ENCODE measurements at regions not wholly inside any gene's neighbourhood (a gene's known extent, or its start where the extent isn't known, plus 50 kb on each side); places are given as distances from the start of the nearest gene placed in this dataset.

DNA sequence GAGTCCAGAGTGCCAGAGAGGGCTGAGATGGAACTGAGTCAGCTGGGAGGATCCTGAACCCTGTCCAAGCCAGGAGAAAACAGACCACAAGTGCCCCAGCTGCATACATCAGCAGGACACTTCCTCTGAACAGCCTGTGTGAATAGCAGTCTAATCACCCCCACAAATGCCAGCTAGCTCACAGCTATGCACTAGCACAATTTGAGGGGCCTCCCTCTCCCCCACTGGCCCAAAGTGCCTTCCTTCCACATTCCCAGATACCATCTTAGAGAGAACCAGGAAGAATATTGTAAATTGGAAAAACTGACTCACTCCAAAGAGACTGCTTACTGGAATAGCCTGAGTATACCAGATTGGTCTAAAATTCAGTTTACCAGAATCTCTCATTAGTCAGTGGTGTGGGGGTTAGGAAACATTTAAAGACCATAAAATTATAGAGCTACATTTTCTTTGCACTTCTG is 292.6 kb upstream of the KLF3 start:
- FAIRE-seq = no peak
- intact Hi-C loops (cut with micrococcal nuclease; ENCODE audit: unreplicated experiment) = no loop called here

DNA sequence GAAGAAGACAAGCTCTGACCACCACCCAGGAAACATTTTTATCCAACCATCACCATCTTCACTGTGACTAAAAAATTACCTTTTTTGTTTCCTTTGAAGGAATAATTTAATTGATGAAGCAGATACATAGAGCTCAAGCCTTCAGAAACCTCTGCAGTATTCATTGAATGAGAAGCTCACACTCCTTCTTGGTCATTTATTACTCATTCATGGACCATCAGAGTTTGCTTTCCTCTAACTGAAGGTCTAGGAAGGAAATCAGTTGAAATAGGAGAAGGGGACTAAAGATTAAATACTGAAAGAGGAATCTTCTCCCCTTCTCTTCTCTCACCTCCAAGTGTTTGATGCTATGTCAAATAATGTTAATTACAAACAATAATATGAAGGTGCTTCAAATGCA is 290.6 kb upstream of the KLF3 start:
- POLR2A ChIA-PET = no interaction called here
- H3K36me3 ChIP-seq (replicated peaks in 1 of 2; ENCODE audit: control insufficient read depth in 1 of 2, insufficient read depth in 2 of 2, low read length in 2 of 2) = no peaks in the 10 kb centered on the region
- FAIRE-seq (no peak), ATAC-seq (no peak), DNase-seq (ENCODE audit: low spot score) (no peak)
- in situ Hi-C loops (cut with HindIII; ENCODE audit: extremely low pct_ligation_motif_present, low pct_unique_long_range_greater_than_20kb) (no loop called here), intact Hi-C loops (cut with micrococcal nuclease; ENCODE audit: unreplicated experiment) (no loop called here)
- BruUV-seq (replicated peaks) = no TSS peak
- no peaks in the 10 kb centered on the region for H3K79me2 ChIP-seq (ENCODE audit: insufficient read depth, low read length)
- H2AFZ ChIP-seq (ENCODE audit: low read length) = no peak overlapping the region
- no peak overlapping the region for H3K27ac ChIP-seq (ENCODE audit: extremely low read length, insufficient read depth, low read length)
- H3K4me3 ChIP-seq (replicated peaks in 1 of 3; ENCODE audit: insufficient read depth in 1 of 3, low read depth in 2 of 3, low read length in 3 of 3) = no peak overlapping the region
- H3K27me3 ChIP-seq (ENCODE audit: control insufficient read depth in 1 of 2, insufficient read depth in 2 of 2, low read length in 2 of 2) = no peaks in the 10 kb centered on the region
- H3K4me2 ChIP-seq (ENCODE audit: low read depth, low read length) = no peak overlapping the region
- CTCF ChIA-PET (ENCODE audit: low intra/inter-chr PET ratio, low total read pairs) = no interaction called here
- peaks cover 8% of the 10 kb centered on the region; the same call in 1 of the 2 replicates for H3K9me3 ChIP-seq (ENCODE audit: low read length)
- H3K9ac ChIP-seq (ENCODE audit: insufficient read depth, low read depth, low read length) = no peak overlapping the region
- H3K4me1 ChIP-seq (ENCODE audit: insufficient read depth, low read length) = peaks cover 5% of the 10 kb centered on the region
- no peaks in the 10 kb centered on the region for H4K20me1 ChIP-seq (ENCODE audit: insufficient read depth, low read length)
- TF ChIP-seq TBP (CRISPR knock-in tag; IDR thresholded peaks at IDR 0.05) (no peak), ZFYVE20 (CRISPR knock-in tag; IDR thresholded peaks at IDR 0.05; ENCODE audit: borderline replicate concordance, low read depth) (no peak), RFXANK (CRISPR knock-in tag; IDR thresholded peaks at IDR 0.05) (no peak), HDAC2 (CRISPR knock-in tag; IDR thresholded peaks at IDR 0.05) (no peak), HOXA7 (CRISPR knock-in tag; IDR thresholded peaks at IDR 0.05) (no peak), ZNF333 (CRISPR knock-in tag; IDR thresholded peaks at IDR 0.05; ENCODE audit: borderline replicate concordance) (no peak), ZBTB3 (CRISPR knock-in tag; IDR thresholded peaks at IDR 0.05; ENCODE audit: borderline replicate concordance, low read depth) (no peak), ZNF773 (CRISPR knock-in tag; IDR thresholded peaks at IDR 0.05; ENCODE audit: borderline replicate concordance) (no peak), ZNF143 (CRISPR knock-in tag; IDR thresholded peaks at IDR 0.05) (no peak), ZNF382 (CRISPR knock-in tag; IDR thresholded peaks at IDR 0.05; ENCODE audit: borderline replicate concordance) (no peak), ZNF557 (CRISPR knock-in tag; IDR thresholded peaks at IDR 0.05) (no peak)
- TF ChIP-seq, protein P1, sequence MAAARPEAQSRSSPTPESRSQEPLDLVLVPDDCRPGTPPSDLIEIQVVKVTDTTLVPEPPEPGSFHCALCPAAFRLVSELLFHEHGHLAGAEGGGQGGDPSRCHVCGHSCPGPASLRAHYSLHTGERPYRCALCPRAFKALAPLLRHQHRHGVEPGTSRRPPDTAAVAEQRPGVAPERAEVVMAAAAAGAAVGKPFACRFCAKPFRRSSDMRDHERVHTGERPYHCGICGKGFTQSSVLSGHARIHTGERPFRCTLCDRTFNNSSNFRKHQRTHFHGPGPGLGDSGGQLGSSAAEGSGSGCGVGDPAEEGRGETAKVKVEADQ (CRISPR knock-in tag; IDR thresholded peaks at IDR 0.05; ENCODE audit: borderline replicate concordance) = no peak
- TF ChIP-seq, protein P2, sequence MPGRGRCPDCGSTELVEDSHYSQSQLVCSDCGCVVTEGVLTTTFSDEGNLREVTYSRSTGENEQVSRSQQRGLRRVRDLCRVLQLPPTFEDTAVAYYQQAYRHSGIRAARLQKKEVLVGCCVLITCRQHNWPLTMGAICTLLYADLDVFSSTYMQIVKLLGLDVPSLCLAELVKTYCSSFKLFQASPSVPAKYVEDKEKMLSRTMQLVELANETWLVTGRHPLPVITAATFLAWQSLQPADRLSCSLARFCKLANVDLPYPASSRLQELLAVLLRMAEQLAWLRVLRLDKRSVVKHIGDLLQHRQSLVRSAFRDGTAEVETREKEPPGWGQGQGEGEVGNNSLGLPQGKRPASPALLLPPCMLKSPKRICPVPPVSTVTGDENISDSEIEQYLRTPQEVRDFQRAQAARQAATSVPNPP (CRISPR knock-in tag; IDR thresholded peaks at IDR 0.05) = no peak
- TF ChIP-seq, protein P3, sequence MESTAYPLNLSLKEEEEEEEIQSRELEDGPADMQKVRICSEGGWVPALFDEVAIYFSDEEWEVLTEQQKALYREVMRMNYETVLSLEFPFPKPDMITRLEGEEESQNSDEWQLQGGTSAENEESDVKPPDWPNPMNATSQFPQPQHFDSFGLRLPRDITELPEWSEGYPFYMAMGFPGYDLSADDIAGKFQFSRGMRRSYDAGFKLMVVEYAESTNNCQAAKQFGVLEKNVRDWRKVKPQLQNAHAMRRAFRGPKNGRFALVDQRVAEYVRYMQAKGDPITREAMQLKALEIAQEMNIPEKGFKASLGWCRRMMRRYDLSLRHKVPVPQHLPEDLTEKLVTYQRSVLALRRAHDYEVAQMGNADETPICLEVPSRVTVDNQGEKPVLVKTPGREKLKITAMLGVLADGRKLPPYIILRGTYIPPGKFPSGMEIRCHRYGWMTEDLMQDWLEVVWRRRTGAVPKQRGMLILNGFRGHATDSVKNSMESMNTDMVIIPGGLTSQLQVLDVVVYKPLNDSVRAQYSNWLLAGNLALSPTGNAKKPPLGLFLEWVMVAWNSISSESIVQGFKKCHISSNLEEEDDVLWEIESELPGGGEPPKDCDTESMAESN (CRISPR knock-in tag; conservative IDR thresholded peaks at IDR 0.05) = no peak

More for the DNA sequence above, 292.6 kb upstream of the KLF3 start:
- ChIA-PET CTCF (ENCODE audit: low intra/inter-chr PET ratio, low total read pairs) (no interaction called here), POLR2A (no interaction called here)
- Histone ChIP-seq H3K27me3 (ENCODE audit: control insufficient read depth in 1 of 2, insufficient read depth in 2 of 2, low read length in 2 of 2) (no peaks in the 10 kb centered on the region), H3K9me3 (ENCODE audit: low read length) (peaks cover 8% of the 10 kb centered on the region; the same call in 1 of the 2 replicates), H3K79me2 (ENCODE audit: insufficient read depth, low read length) (no peaks in the 10 kb centered on the region), H4K20me1 (ENCODE audit: insufficient read depth, low read length) (no peaks in the 10 kb centered on the region), H3K4me1 (ENCODE audit: insufficient read depth, low read length) (peaks cover 21% of the 10 kb centered on the region), H3K4me3 (replicated peaks in 1 of 3; ENCODE audit: insufficient read depth in 1 of 3, low read depth in 2 of 3, low read length in 3 of 3) (no peak overlapping the region), H3K4me2 (ENCODE audit: low read depth, low read length) (no peak overlapping the region), H3K9ac (ENCODE audit: insufficient read depth, low read depth, low read length) (no peak overlapping the region), H3K27ac (ENCODE audit: extremely low read length, insufficient read depth, low read length) (no peak overlapping the region), H2AFZ (ENCODE audit: low read length) (no peak overlapping the region), H3K36me3 (replicated peaks in 1 of 2; ENCODE audit: control insufficient read depth in 1 of 2, insufficient read depth in 2 of 2, low read length in 2 of 2) (no peaks in the 10 kb centered on the region)
- no peak for ATAC-seq
- no peak for DNase-seq (ENCODE audit: low spot score)
- in situ Hi-C loops (cut with HindIII; ENCODE audit: extremely low pct_ligation_motif_present, low pct_unique_long_range_greater_than_20kb) = no loop called here
- TF ChIP-seq ZNF619 (CRISPR knock-in tag; IDR thresholded peaks at IDR 0.05) (no peak), DPF2 (CRISPR knock-in tag; IDR thresholded peaks at IDR 0.05; ENCODE audit: borderline replicate concordance, low read depth) (no peak)
- BruUV-seq (replicated peaks) = no TSS peak
